NB4 (cell line): ENCODE measurements at regions not wholly inside any gene's neighbourhood (a gene's known extent, or its start where the extent isn't known, plus 50 kb on each side); places are given as distances from the start of the nearest gene placed in this dataset.
A peak's percentile ranks its signal among the peaks of the same experiment; 100 is the strongest.
"Not testable (repeated sequence)": the region's sequence is repeated elsewhere in the genome, so short reads cannot be mapped to it uniquely, and the experiment has no call there.

ENCODE experiments used
- DNase-seq: peaks from one replicate; pipeline ENCODE4 v3.0.0; 2010; ENCODE audit warnings: low read depth
- H3K4me3 ChIP-seq: one replicate; pipeline ENCODE4 v1.5.1; 2011; ENCODE audit warnings: mild to moderate bottlenecking, low read depth, low read length, moderate library complexity
- CTCF ChIP-seq: IDR thresholded peaks from one replicate; pipeline ENCODE4 v1.5.1; 2012; ENCODE audit warnings: low read depth, low read length
- MAX ChIP-seq: IDR thresholded peaks from 2 replicates; pipeline ENCODE4 v1.6.1; 2011; ENCODE audit warnings: low read depth, low read length
- MYC ChIP-seq: IDR thresholded peaks from 2 replicates; pipeline ENCODE4 v1.6.1; 2011; ENCODE audit warnings: low read depth, low read length
- POLR2A ChIP-seq: IDR thresholded peaks from 2 replicates; pipeline ENCODE4 v1.6.1; 2011; ENCODE audit warnings: mild to moderate bottlenecking; ENCODE audit not compliant: insufficient read length; ENCODE audit errors: extremely low read depth

GRCh38 chr9:111094958-111095357 lies 56.7 kb upstream of the LPAR1 start:
- DNase-seq = no peak
- no peak for TF ChIP-seq MAX
- TF ChIP-seq CTCF = no peak
- no peak for TF ChIP-seq MYC
- no peak for TF ChIP-seq POLR2A

DNA sequence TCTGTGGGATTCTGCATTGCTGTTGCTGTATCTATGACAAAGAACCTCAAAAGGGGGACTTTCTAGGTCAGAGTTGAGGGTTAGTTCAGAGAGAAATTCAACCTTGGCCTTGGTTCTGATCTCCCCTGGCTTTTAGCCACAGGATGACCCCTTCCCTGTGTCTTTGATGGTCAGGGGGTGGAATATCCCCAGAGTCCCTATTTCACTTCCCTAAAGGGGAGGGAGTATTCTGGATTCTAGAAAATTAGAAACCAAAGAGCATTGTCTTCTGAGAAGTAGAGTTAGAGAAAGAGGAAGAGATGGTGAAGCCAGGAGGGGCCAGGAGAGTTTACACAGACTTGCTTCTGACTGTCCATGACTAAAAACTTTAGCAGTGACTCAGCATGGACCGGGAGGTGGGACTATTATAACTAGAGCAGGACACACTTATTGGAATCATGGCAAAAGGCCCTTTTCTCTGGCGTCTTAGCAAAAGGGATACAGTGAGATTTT lies 56.2 kb upstream of the LPAR1 start:
- peak; percentile 12 for DNase-seq
- TF ChIP-seq CTCF (no peak), MYC (no peak), POLR2A (no peak), MAX (no peak)
- H3K4me3 ChIP-seq = no peak overlapping the region

More at GRCh38 chr9:111094958-111095357, 56.7 kb upstream of the LPAR1 start:
- no peak overlapping the region for H3K4me3 ChIP-seq

DNA sequence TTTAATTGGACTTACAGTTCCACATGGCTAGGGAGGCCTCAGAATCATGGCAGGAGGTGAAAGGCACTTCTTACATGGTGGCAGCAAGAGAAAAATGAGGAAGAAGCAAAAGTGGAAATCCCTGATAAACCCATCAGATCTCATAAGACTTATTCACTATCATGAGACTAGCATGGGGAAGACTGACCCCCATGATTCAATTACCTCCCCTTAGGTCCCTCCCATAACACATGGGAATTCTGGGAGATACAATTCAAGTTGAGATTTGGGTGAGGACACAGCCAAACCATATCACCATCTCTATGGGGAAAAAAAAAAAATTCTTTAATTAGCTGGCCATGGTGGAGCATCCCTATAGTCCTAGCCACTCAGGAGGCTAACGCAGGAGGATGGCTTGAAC lies 53.9 kb upstream of the LPAR1 start:
- not testable (repeated sequence) for DNase-seq, H3K4me3 ChIP-seq
